MCF 10A (cell line): ENCODE measurements at regions not wholly inside any gene's neighbourhood (a gene's known extent, or its start where the extent isn't known, plus 50 kb on each side); places are given as distances from the start of the nearest gene placed in this dataset.
A peak's percentile ranks its signal among the peaks of the same experiment; 100 is the strongest.

Source experiments
- BruUV-seq: library from RNA; stranded (reverse); fragments of 400-500 nt; replicated peaks from 2 replicates; lab custom pipeline; 2021; lab: Mats Ljungman, UMichigan
- CTCF ChIA-PET: fragments of 300-600 bp; sonication (Branson Sonifier 250); formaldehyde crosslinking; extraction: SDS; loops from one replicate; lab custom pipeline; 2021; ENCODE audit warnings: antibody characterized with exemption, inconsistent platforms; lab: Yijun Ruan, JAX
- POLR2A ChIA-PET: fragments of 300-600, 350-650 bp; sonication (Branson Sonifier 250); formaldehyde crosslinking; extraction: SDS; loops from one replicate; lab custom pipeline; 2020; ENCODE audit warnings: antibody characterized with exemption, inconsistent platforms; lab: Yijun Ruan, JAX
- DNase-seq: peaks from one replicate; pipeline ENCODE4 v3.0.0-alpha.2; 2018; ENCODE audit not compliant: unreplicated experiment
- H3K27ac Mint-ChIP-seq: one replicate; pipeline ENCODE4 v1.8.0; 2022; ENCODE audit warnings: mild to moderate bottlenecking, low read depth, mixed read lengths; ENCODE audit not compliant: unreplicated experiment
- H3K27me3 Mint-ChIP-seq: one replicate; pipeline ENCODE4 v1.8.0; 2022; ENCODE audit warnings: mixed read lengths; ENCODE audit not compliant: insufficient read depth, unreplicated experiment
- H3K36me3 Mint-ChIP-seq: one replicate; pipeline ENCODE4 v1.8.0; 2022; ENCODE audit warnings: mild to moderate bottlenecking, moderate library complexity, mixed read lengths; ENCODE audit not compliant: insufficient read depth, unreplicated experiment
- H3K4me1 Mint-ChIP-seq: one replicate; pipeline ENCODE4 v1.8.0; 2022; ENCODE audit warnings: mixed read lengths; ENCODE audit not compliant: insufficient read depth, unreplicated experiment
- H3K4me3 Mint-ChIP-seq: one replicate; pipeline ENCODE4 v1.8.0; 2022; ENCODE audit warnings: mild to moderate bottlenecking, moderate library complexity, mixed read lengths; ENCODE audit not compliant: unreplicated experiment
- H3K9me3 Mint-ChIP-seq: one replicate; pipeline ENCODE4 v1.8.0; 2022; ENCODE audit warnings: mixed read lengths; ENCODE audit not compliant: unreplicated experiment
- intact Hi-C: fragments of 100-400 bp; cut with micrococcal nuclease; formaldehyde crosslinking; loops from 2 replicates; pipeline ENCODE4 v1.14.1; 2022
- TF ChIP-seq, protein P1 (sequence below): fragments of 200-600 bp; IDR thresholded peaks from one replicate; pipeline ENCODE4 v1.8.0; 2022; ENCODE audit warnings: antibody characterized with exemption, mild to moderate bottlenecking; ENCODE audit not compliant: unreplicated experiment

DNA sequence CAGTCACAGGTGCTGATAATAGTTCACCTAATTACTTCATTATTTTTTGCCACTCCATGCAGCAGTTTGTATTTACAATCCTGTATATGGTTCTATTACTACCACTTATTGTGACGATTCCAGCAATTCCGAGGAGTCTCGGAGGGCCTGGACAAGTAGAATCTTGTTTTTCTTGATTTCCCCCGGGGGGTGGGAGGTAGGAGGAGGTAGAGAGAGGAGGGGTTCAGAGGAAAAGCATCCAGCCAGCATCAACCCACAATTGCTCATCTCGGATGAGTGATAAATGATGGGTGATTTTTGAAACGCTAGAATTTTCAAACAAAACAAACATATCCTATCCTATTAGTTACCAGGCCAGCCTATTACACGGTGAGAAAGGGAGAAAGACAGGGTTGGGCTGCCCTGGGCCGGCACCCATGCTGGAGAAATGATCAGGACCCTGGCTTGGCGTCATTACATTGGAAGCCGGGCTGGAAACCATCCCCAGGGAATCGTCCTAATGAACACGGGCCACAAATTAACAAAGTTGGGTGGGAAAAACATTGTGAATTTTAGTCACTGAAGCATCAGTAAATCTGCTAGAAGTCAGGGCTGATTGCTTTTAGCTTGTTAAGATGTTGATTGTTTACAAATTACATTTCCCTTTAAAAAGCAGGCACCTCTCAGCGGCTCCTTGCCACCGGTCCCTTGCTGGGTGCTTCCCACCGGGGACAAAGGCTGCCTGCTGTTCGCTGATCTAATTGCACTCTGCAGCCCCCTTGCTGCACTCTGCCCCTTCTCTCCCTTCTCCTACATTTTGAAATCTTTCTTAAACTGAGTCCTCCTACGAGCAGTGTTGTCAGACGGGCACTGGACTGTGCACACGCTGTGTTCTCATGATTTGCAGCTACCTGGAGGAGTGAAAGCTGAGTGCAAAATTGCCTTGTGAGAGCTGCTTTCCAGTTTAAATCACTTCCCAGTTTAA is 95.5 kb downstream of the FAM204A start:
- Mint-ChIP-seq H3K36me3 (no peaks in the 10 kb centered on the region), H3K27me3 (peaks cover 54% of the 10 kb centered on the region), H3K9me3 (no peaks in the 10 kb centered on the region), H3K27ac (no peak overlapping the region), H3K4me1 (no peaks in the 10 kb centered on the region), H3K4me3 (no peak overlapping the region)
- ChIA-PET POLR2A (no interaction called here), CTCF (no interaction called here)
- TF ChIP-seq, protein P1, sequence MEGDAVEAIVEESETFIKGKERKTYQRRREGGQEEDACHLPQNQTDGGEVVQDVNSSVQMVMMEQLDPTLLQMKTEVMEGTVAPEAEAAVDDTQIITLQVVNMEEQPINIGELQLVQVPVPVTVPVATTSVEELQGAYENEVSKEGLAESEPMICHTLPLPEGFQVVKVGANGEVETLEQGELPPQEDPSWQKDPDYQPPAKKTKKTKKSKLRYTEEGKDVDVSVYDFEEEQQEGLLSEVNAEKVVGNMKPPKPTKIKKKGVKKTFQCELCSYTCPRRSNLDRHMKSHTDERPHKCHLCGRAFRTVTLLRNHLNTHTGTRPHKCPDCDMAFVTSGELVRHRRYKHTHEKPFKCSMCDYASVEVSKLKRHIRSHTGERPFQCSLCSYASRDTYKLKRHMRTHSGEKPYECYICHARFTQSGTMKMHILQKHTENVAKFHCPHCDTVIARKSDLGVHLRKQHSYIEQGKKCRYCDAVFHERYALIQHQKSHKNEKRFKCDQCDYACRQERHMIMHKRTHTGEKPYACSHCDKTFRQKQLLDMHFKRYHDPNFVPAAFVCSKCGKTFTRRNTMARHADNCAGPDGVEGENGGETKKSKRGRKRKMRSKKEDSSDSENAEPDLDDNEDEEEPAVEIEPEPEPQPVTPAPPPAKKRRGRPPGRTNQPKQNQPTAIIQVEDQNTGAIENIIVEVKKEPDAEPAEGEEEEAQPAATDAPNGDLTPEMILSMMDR, result no peak
- BruUV-seq, result no TSS peak
- intact Hi-C loops, result loop anchor here (10.0 kb wide), 2 partner anchors 178 to 372 kb away; no protein-coding TSS in a partner anchor
- DNase-seq, result no peak

DNA sequence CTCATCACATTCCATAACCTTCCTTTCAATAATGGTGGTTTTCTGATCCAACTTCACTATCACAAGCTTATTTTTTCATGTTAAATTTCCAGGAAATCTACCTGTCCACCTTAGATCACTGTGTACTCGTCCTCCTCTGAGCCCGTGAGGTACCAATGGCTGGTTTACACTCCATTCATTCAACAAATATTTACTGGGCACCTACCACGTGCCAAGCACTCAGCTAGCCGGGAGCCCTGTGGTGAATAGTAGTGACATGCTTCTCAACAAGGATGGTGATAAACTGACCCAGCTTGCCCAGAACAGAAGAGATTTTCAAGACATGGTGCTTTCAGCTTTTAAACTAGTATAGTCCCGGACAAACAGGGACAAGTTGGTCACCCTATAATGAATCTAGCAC is 98.2 kb downstream of the FAM204A start:
- CTCF ChIA-PET, result interaction anchor here (0.6 to 7.0 kb wide), 14 partner anchors 13 to 813 kb away, joined by 3 to 87 read pairs (median 4); no protein-coding TSS in a partner anchor
- Mint-ChIP-seq H3K4me3 (no peak overlapping the region), H3K4me1 (no peaks in the 10 kb centered on the region), H3K9me3 (no peaks in the 10 kb centered on the region), H3K27me3 (peaks cover 62% of the 10 kb centered on the region), H3K36me3 (no peaks in the 10 kb centered on the region), H3K27ac (no peak overlapping the region)
- TF ChIP-seq, protein P1, result no peak
- BruUV-seq, result no TSS peak
- POLR2A ChIA-PET, result interaction anchor here (0.6 to 1.2 kb wide), 3 partner anchors 137 to 761 kb away, joined by 3 read pairs; no protein-coding TSS in a partner anchor
- intact Hi-C loops, result loop anchor here (5.0 to 10.0 kb wide), 4 partner anchors 181 to 1027 kb away; no protein-coding TSS in a partner anchor
- no peak for DNase-seq

DNA sequence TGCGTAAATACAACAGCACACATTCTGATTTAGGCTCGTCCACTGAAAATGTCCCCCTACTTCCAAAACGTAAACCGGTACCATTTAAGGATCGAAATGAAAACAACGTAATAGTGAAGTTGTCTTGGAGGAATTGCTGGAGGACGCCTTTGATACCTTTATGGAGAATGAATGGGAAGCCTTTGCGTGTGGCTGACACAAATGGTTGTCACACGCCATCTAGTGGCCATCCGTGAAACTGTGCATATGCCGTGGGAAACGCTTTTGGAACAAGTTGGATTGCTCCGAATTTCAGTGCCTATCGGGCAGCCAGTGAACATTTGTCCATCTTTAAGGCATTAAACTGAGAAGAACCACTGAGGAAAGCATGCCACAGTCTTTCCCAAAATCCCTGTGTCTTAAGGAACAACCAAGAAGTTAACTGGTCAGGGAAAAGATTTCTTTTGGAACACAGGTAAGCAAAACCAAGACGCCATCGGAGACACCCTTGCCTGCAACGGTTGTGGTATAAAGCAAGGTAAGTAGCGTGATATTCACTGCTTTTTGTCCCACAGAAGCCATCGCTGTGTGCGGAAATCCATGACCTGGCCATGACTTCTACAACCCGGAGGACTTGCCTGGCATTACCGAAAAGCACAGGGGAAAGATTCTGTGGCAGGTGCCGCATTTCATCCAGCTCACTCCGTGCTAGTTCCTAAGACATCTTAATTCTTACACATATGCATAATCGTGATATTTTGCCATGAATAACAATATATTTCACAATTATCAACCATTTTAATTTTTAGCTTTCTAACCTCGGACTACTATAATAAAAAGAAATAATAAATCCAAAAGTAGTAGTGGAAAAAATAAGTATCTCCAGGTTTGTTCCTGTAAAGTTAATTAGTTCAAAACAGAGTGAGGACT is 100.6 kb downstream of the FAM204A start:
- H3K36me3 Mint-ChIP-seq, result no peaks in the 10 kb centered on the region

More for the DNA sequence above, 100.6 kb downstream of the FAM204A start:
- Mint-ChIP-seq H3K27me3 (peaks cover 73% of the 10 kb centered on the region), H3K27ac (no peak overlapping the region), H3K4me3 (peak overlapping the region; percentile 25), H3K4me1 (no peaks in the 10 kb centered on the region), H3K9me3 (no peaks in the 10 kb centered on the region)
- POLR2A ChIA-PET, result interaction anchor here (0.5 to 3.2 kb wide), 2 partner anchors 423 to 704 kb away, joined by 4 to 11 read pairs; no protein-coding TSS in a partner anchor
- peak; percentile 86 for DNase-seq
- no TSS peak for BruUV-seq
- TF ChIP-seq, protein P1, result peak; percentile 96
- CTCF ChIA-PET, result interaction anchor here (0.6 to 7.0 kb wide), 41 partner anchors 9 to 1025 kb away, joined by 3 to 87 read pairs (median 3); no protein-coding TSS in a partner anchor
- intact Hi-C loops, result loop anchor here (1.0 to 10.0 kb wide), 7 partner anchors 183 to 1024 kb away; no protein-coding TSS in a partner anchor
